H1 (cell line): ENCODE measurements at regions not wholly inside any gene's neighbourhood (a gene's known extent, or its start where the extent isn't known, plus 50 kb on each side); places are given as distances from the start of the nearest gene placed in this dataset.

Source experiments
- CBX8 ChIP-seq: fragments of 300-800, 300-1000 bp; sonication (generic); IDR thresholded peaks from 2 replicates; pipeline ENCODE4 v1.7.1; 2016; ENCODE audit warnings: low read depth, low read length, borderline replicate concordance
- CHD2 ChIP-seq: IDR thresholded peaks from 2 replicates; pipeline ENCODE4 v1.6.1; 2012; ENCODE audit warnings: low read length, improper control_type of control experiment
- CHD7 ChIP-seq: fragments of 300-600 bp; sonication (generic); IDR thresholded peaks from 2 replicates; pipeline ENCODE4 v1.7.1; 2012; ENCODE audit warnings: low read length, moderate library complexity, mild to moderate bottlenecking, inconsistent platforms; ENCODE audit not compliant: insufficient replicate concordance

- no peak for TF ChIP-seq CHD7
- no peak for TF ChIP-seq CHD2
- no peak for TF ChIP-seq CBX8
Observed at GRCh38 chr1:102472520-102472919, 475.8 kb upstream of the OLFM3 start (continued).
